Suprapubic skin (tissue), 4 donors: ENCODE measurements at regions not wholly inside any gene's neighbourhood (a gene's known extent, or its start where the extent isn't known, plus 50 kb on each side); places are given as distances from the start of the nearest gene placed in this dataset.

Experiments
- DNase-seq, 2 donors: peaks; one replicate each; pipeline ENCODE4 v3.0.0-alpha.2; 2019; ENCODE audit warnings: low spot score in 2 of 2
- H3K27ac ChIP-seq: fragments of 200-600 bp; sonication (generic); one replicate; pipeline ENCODE4 v1.5.1; 2019
- H3K27me3 ChIP-seq: fragments of 200-600 bp; sonication (generic); one replicate; pipeline ENCODE4 v1.5.1; 2019
- H3K36me3 ChIP-seq: fragments of 200-600 bp; sonication (generic); one replicate; pipeline ENCODE4 v1.5.1; 2019
- H3K4me1 ChIP-seq: fragments of 200-600 bp; sonication (generic); one replicate; pipeline ENCODE4 v1.5.1; 2019
- H3K4me3 ChIP-seq: fragments of 200-600 bp; sonication (generic); one replicate; pipeline ENCODE4 v1.5.1; 2019; ENCODE audit warnings: mild to moderate bottlenecking
- H3K9me3 ChIP-seq: fragments of 200-600 bp; sonication (generic); one replicate; pipeline ENCODE4 v1.5.1; 2019
- EP300 ChIP-seq: sonication (generic); formaldehyde crosslinking; IDR thresholded peaks from one replicate; pipeline ENCODE4 v1.6.1; 2017; ENCODE audit warnings: antibody characterized with exemption
- POLR2A ChIP-seq, 2 donors: fragments of 450-650 bp; IDR thresholded peaks; one replicate each; pipeline ENCODE4 v1.6.1; 2017; ENCODE audit warnings: antibody characterized with exemption in 2 of 2, mild to moderate bottlenecking in 2 of 2, moderate library complexity in 2 of 2
- POLR2AphosphoS5 ChIP-seq, 3 donors: sonication (generic); formaldehyde crosslinking; IDR thresholded peaks; one replicate each; pipeline ENCODE4 v1.6.1; 2017; ENCODE audit warnings: antibody characterized with exemption in 3 of 3
- WGBS: methylation state at CpG from one replicate; pipeline ENCODE4 v1.1.5; 2018; 5-methylcytosine and 5-hydroxymethylcytosine counted together
- TF ChIP-seq, protein P1 (sequence below), 2 donors: fragments of 200-600 bp in 1 of 2; fragments of 450-650 bp in 1 of 2; sonication (generic) in 1 of 2; IDR thresholded peaks; one replicate each; pipeline ENCODE4 v1.5.1; 2016 to 2019; ENCODE audit warnings: antibody characterized with exemption in 2 of 2, mild to moderate bottlenecking in 1 of 2, moderate library complexity in 1 of 2

GRCh38 chr3:132202586-132202985 lies 114.6 kb upstream of the ACP3 start:
- TF ChIP-seq POLR2AphosphoS5 (IDR thresholded peaks at IDR 0.05) = no peak
- no peak for TF ChIP-seq POLR2A (IDR thresholded peaks at IDR 0.05)
- TF ChIP-seq, protein P1, sequence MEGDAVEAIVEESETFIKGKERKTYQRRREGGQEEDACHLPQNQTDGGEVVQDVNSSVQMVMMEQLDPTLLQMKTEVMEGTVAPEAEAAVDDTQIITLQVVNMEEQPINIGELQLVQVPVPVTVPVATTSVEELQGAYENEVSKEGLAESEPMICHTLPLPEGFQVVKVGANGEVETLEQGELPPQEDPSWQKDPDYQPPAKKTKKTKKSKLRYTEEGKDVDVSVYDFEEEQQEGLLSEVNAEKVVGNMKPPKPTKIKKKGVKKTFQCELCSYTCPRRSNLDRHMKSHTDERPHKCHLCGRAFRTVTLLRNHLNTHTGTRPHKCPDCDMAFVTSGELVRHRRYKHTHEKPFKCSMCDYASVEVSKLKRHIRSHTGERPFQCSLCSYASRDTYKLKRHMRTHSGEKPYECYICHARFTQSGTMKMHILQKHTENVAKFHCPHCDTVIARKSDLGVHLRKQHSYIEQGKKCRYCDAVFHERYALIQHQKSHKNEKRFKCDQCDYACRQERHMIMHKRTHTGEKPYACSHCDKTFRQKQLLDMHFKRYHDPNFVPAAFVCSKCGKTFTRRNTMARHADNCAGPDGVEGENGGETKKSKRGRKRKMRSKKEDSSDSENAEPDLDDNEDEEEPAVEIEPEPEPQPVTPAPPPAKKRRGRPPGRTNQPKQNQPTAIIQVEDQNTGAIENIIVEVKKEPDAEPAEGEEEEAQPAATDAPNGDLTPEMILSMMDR (IDR thresholded peaks at IDR 0.05) = no peak
- no peak for TF ChIP-seq EP300
- 85% methylated on average over 3 of the region's 3 CpGs for WGBS
- Histone ChIP-seq H3K4me3 (no peak overlapping the region), H3K36me3 (no peaks in the 10 kb centered on the region), H3K4me1 (no peaks in the 10 kb centered on the region), H3K27ac (no peak overlapping the region), H3K27me3 (no peaks in the 10 kb centered on the region), H3K9me3 (no peaks in the 10 kb centered on the region)
- DNase-seq = no peak

DNA sequence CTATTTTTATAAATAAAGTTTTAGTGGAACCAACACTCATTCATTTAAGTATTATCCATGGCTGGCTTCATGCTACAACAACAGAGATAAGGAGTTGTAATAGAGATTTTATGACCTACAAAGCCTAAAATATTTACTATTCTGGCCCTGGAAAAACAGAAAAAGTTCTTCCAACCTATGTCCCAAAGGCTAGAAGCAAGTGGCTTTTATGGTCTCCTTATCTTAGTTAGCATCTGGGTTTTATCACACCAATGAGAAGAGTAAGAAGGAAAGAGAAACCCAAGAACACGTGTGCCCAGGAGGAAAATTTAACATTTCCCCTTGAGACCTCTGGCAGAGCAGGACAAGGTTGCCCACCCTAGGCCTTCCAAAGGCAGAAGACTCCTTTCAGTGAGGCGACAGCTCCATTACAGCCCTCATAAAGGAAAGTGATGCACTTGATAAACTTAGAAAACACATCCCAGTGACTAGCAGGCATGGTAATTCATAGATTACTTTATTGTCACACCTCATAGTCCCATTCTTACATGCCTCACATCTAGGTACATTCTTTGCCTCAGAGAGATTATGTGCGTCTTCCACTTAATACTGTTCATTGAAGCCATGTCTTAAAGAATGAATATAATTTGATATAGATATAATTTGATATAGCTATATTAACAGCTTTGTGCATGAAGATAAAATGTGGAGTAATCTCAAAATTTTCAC lies 113.2 kb upstream of the ACP3 start:
- H3K4me3 ChIP-seq = no peak overlapping the region
- TF ChIP-seq EP300 (no peak), POLR2AphosphoS5 (IDR thresholded peaks at IDR 0.05) (no peak), POLR2A (IDR thresholded peaks at IDR 0.05) (no peak)
- TF ChIP-seq, protein P1 (IDR thresholded peaks at IDR 0.05) = no peak
- H3K9me3 ChIP-seq = no peaks in the 10 kb centered on the region
- H3K27me3 ChIP-seq = no peaks in the 10 kb centered on the region
- H3K4me1 ChIP-seq = no peaks in the 10 kb centered on the region
- no peak for DNase-seq
- H3K36me3 ChIP-seq = no peaks in the 10 kb centered on the region
- H3K27ac ChIP-seq = no peak overlapping the region
- WGBS = 55% methylated on average over 3 of the region's 3 CpGs

- H3K4me3 ChIP-seq = no peak overlapping the region
- TF ChIP-seq, protein P1 (IDR thresholded peaks at IDR 0.05) = no peak
- TF ChIP-seq POLR2A (IDR thresholded peaks at IDR 0.05) = no peak
- TF ChIP-seq EP300 = no peak
- TF ChIP-seq POLR2AphosphoS5 (IDR thresholded peaks at IDR 0.05) = no peak
- H3K27me3 ChIP-seq = no peaks in the 10 kb centered on the region
- H3K4me1 ChIP-seq = peaks cover 3% of the 10 kb centered on the region
- H3K27ac ChIP-seq = no peak overlapping the region
- no peaks in the 10 kb centered on the region for H3K36me3 ChIP-seq
- no peaks in the 10 kb centered on the region for H3K9me3 ChIP-seq
- no peak for DNase-seq
These were observed 111.6 kb upstream of the ACP3 start for GRCh38 chr3:132205609-132206008.

- no peaks in the 10 kb centered on the region for H3K27me3 ChIP-seq
- H3K4me1 ChIP-seq = peaks cover 7% of the 10 kb centered on the region
- no peak overlapping the region for H3K4me3 ChIP-seq
- H3K36me3 ChIP-seq = no peaks in the 10 kb centered on the region
- no peaks in the 10 kb centered on the region for H3K9me3 ChIP-seq
- TF ChIP-seq, protein P1 (IDR thresholded peaks at IDR 0.05) = no peak
- TF ChIP-seq POLR2AphosphoS5 (IDR thresholded peaks at IDR 0.05) (no peak), POLR2A (IDR thresholded peaks at IDR 0.05) (no peak), EP300 (no peak)
- no peak overlapping the region for H3K27ac ChIP-seq
- DNase-seq = no peak
These were observed 107.4 kb upstream of the ACP3 start for GRCh38 chr3:132209855-132210254.

DNA sequence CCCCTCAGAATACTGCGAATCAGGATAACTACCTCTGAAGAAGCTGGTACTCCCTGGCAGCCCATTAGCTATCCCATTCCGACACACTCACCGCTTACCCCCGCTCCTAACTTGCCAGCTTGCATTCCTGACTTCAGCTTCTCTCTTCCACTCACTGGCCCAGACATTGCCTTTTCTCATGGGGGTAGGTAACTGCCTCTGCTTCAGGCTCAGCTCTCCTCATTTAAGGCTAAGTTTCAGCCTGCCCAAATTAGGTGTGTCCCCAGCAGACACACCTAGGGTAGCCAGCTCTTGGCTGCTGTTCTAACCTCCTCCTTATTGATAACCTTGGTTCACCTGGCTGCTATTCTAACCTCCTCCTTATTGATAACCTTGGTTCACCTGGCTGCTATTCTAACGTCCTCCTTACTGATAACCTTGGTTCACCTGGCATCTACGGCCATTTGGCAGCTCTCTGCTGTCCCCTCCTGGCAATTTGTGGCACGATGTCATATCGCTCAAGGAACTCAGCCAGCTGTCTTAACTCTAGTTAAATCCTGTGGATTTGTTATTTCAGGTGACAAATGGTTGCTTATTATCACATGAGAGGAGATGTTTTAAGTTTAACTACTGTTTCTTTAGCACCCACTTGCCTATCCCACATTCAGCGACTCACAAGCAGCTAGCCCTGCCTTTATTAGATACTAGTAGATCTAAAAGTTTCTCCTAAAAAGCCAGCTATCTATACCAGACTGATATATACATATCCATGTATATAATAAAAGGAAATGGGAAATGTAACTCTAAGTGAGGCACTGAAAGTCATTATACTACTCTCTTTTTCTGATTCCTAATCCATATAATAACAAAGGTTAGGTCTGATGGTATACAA lies 106.5 kb upstream of the ACP3 start:
- no peak for DNase-seq
- H3K27ac ChIP-seq = no peak overlapping the region
- TF ChIP-seq EP300 = no peak
- TF ChIP-seq, protein P1 (IDR thresholded peaks at IDR 0.05) = peak in 1 of 2 donors; percentile 27
- no peak for TF ChIP-seq POLR2A (IDR thresholded peaks at IDR 0.05)
- no peak for TF ChIP-seq POLR2AphosphoS5 (IDR thresholded peaks at IDR 0.05)

More for the DNA sequence above, 106.5 kb upstream of the ACP3 start:
- no peaks in the 10 kb centered on the region for H3K27me3 ChIP-seq
- H3K9me3 ChIP-seq = no peaks in the 10 kb centered on the region
- WGBS = 27% methylated on average over 9 of the region's 9 CpGs
- no peak overlapping the region for H3K4me3 ChIP-seq
- peaks cover 7% of the 10 kb centered on the region for H3K4me1 ChIP-seq
- H3K36me3 ChIP-seq = no peaks in the 10 kb centered on the region
